IPS-20b (cell line): ENCODE measurements at regions not wholly inside any gene's neighbourhood (a gene's known extent, or its start where the extent isn't known, plus 50 kb on each side); places are given as distances from the start of the nearest gene placed in this dataset.

Source experiments
- H3K27ac ChIP-seq: one replicate; pipeline ENCODE4 v1.5.1; 2013; ENCODE audit warnings: low read length
- H3K27me3 ChIP-seq: 2 replicates; pipeline ENCODE4 v1.6.1; 2013; ENCODE audit warnings: mild to moderate bottlenecking, low read length, inconsistent platforms; ENCODE audit not compliant: insufficient read depth
- H3K36me3 ChIP-seq: 2 replicates; pipeline ENCODE4 v1.6.1; 2013; ENCODE audit warnings: low read depth, mild to moderate bottlenecking, inconsistent platforms, low read length, moderate library complexity; ENCODE audit not compliant: insufficient read depth
- H3K4me1 ChIP-seq: 2 replicates; pipeline ENCODE4 v1.6.1; 2013; ENCODE audit warnings: mild to moderate bottlenecking, control low read depth, inconsistent platforms, low read length, moderate library complexity; ENCODE audit not compliant: insufficient read depth
- H3K4me3 ChIP-seq: 2 replicates; pipeline ENCODE4 v1.5.1; 2013; ENCODE audit warnings: mild to moderate bottlenecking, low read length, inconsistent platforms
- H3K9ac ChIP-seq: 2 replicates; pipeline ENCODE4 v1.6.1; 2013; ENCODE audit warnings: low read depth, mild to moderate bottlenecking, inconsistent platforms, low read length, moderate library complexity
- H3K9me3 ChIP-seq: 2 replicates; pipeline ENCODE4 v1.6.1; 2013; ENCODE audit warnings: mild to moderate bottlenecking, low read depth, low read length, inconsistent platforms; ENCODE audit not compliant: insufficient read depth

DNA sequence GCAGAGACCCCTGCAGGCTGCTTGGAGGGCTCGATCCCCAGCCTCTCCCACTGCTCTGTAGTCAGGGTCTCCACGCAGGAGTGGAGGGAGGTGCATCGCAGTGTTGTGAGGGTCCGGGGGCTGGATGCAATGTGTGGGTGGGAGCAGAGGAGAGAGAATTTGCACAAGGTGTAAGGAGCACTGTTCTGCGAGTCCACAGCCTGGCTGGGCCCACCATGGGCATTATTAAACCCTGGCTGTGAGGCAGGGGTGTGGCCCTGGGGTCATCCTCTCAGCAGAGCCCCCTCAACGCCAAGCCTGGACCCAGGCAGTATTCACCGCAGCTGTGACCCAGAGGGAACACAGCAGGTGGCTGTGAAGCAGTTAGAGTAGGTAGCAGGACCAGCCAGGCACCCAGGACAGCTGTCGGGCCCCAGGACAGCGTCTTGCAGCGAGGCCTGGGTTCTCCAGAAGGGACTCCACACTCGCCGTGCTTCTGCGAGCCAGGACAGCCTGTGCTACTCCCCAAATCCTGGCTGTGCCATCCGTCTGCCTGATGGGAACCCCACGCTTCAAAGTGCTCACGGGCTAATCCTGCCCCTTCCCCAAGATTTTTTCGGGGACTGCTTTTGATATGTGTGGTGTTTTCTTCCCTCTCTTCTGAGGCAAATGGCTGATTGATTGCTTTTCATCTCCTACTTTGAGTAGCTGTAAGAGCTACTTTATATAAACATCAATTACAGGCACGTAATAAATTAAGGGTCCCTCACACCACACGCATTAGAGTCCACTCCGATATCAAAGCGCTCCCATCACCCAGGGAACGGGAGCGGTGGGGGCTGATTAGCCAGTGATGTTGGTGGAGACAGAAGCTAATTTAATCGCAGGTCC is 100.9 kb upstream of the GSE1 start:
- Histone ChIP-seq H3K27ac (no peak overlapping the region), H3K9ac (no peak overlapping the region), H3K36me3 (no peaks in the 10 kb centered on the region), H3K4me1 (peaks cover 9% of the 10 kb centered on the region), H3K9me3 (no peaks in the 10 kb centered on the region), H3K27me3 (no peaks in the 10 kb centered on the region), H3K4me3 (no peak overlapping the region)

DNA sequence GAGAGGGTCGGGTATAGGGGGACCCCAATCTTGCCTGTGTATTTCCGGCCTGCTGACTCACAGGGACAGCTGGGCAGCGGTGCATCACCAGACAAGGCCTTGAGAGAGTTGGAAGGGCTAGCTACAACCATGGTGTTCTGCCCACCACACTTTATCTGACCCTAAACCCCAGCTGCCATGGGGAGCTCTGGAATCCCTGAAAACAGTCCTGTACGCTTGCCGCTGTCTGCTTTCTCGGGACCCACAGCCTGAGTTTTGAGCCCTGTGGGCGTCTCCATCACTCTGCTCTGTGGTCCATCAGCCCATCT is 100.4 kb upstream of the GSE1 start:
- Histone ChIP-seq H3K4me3 (no peak overlapping the region), H3K9me3 (no peaks in the 10 kb centered on the region), H3K4me1 (peaks cover 9% of the 10 kb centered on the region), H3K9ac (no peak overlapping the region), H3K27ac (no peak overlapping the region), H3K36me3 (no peaks in the 10 kb centered on the region), H3K27me3 (no peaks in the 10 kb centered on the region)

- H3K4me3 ChIP-seq: no peak overlapping the region
- H3K27me3 ChIP-seq: no peaks in the 10 kb centered on the region
- H3K9me3 ChIP-seq: no peaks in the 10 kb centered on the region
- no peak overlapping the region for H3K27ac ChIP-seq
- peaks cover 9% of the 10 kb centered on the region for H3K4me1 ChIP-seq
- no peak overlapping the region for H3K9ac ChIP-seq
- no peaks in the 10 kb centered on the region for H3K36me3 ChIP-seq
These were observed 99.9 kb upstream of the GSE1 start for GRCh38 chr16:85513180-85513579.

DNA sequence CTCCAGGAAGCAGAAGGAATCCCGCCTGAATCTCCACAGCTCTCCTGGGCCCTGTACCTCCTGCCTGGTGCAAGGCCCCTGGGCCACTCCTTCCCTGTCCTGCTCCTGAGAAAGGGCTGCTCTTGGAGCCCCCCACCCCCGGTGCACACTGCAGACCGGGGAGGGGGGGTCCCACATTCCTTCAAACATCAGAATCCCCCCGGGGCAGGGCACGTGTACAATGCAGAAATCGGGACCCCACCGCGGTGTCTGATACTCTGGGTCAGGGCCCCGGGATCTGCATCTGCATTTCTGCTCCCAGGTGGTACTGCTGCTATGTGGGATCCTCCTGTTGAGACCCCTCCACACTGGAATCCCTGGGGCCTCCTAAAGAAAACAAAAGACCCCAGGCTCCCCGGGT is 99.5 kb upstream of the GSE1 start:
- peaks cover 9% of the 10 kb centered on the region for H3K4me1 ChIP-seq
- H3K27ac ChIP-seq: no peak overlapping the region
- H3K27me3 ChIP-seq: no peaks in the 10 kb centered on the region
- no peaks in the 10 kb centered on the region for H3K36me3 ChIP-seq
- no peak overlapping the region for H3K9ac ChIP-seq
- H3K9me3 ChIP-seq: no peaks in the 10 kb centered on the region
- H3K4me3 ChIP-seq: no peak overlapping the region

DNA sequence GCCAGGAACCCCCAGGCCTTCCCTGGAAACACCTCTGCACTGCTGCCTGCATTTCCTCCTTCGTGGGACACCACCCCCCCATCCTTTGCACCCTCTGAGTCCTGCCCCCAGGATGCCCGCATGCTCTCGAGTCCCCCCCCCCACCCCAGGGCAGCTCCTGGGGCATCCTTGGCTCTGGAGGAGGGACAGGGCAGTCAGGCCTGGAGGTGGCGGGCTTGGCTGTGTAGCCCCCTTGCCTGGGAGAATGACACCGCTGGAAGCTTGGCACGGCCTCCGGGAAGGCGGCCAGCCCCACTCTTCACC is 98.9 kb upstream of the GSE1 start:
- no peak overlapping the region for H3K27ac ChIP-seq
- no peak overlapping the region for H3K9ac ChIP-seq
- H3K36me3 ChIP-seq: no peaks in the 10 kb centered on the region

GRCh38 chr16:85514598-85515318 is 98.4 kb upstream of the GSE1 start:
- no peak overlapping the region for H3K27ac ChIP-seq
- peaks cover 9% of the 10 kb centered on the region for H3K4me1 ChIP-seq
- no peaks in the 10 kb centered on the region for H3K9me3 ChIP-seq
- H3K4me3 ChIP-seq: no peak overlapping the region
- no peaks in the 10 kb centered on the region for H3K27me3 ChIP-seq
- H3K9ac ChIP-seq: no peak overlapping the region
- H3K36me3 ChIP-seq: no peaks in the 10 kb centered on the region

More for the DNA sequence above, 98.9 kb upstream of the GSE1 start:
- Histone ChIP-seq H3K4me1 (peaks cover 9% of the 10 kb centered on the region), H3K4me3 (no peak overlapping the region), H3K9me3 (no peaks in the 10 kb centered on the region), H3K27me3 (no peaks in the 10 kb centered on the region)

GRCh38 chr16:85515319-85515745 is 97.8 kb upstream of the GSE1 start:
- no peaks in the 10 kb centered on the region for H3K36me3 ChIP-seq
- H3K4me3 ChIP-seq: no peak overlapping the region
- H3K9ac ChIP-seq: no peak overlapping the region
- no peaks in the 10 kb centered on the region for H3K27me3 ChIP-seq
- H3K4me1 ChIP-seq: peaks cover 9% of the 10 kb centered on the region
- H3K9me3 ChIP-seq: no peaks in the 10 kb centered on the region
- H3K27ac ChIP-seq: no peak overlapping the region

- Histone ChIP-seq H3K9ac (no peak overlapping the region), H3K27ac (no peak overlapping the region), H3K9me3 (no peaks in the 10 kb centered on the region), H3K4me3 (no peak overlapping the region), H3K27me3 (no peaks in the 10 kb centered on the region), H3K36me3 (no peaks in the 10 kb centered on the region), H3K4me1 (peaks cover 9% of the 10 kb centered on the region)
These were observed 97.2 kb upstream of the GSE1 start for GRCh38 chr16:85515830-85516397.

GRCh38 chr16:85517154-85517553 is 96.0 kb upstream of the GSE1 start:
- H3K27me3 ChIP-seq: no peaks in the 10 kb centered on the region
- H3K9ac ChIP-seq: no peak overlapping the region
- peaks cover 9% of the 10 kb centered on the region for H3K4me1 ChIP-seq
- H3K9me3 ChIP-seq: no peaks in the 10 kb centered on the region
- H3K27ac ChIP-seq: no peak overlapping the region
- no peaks in the 10 kb centered on the region for H3K36me3 ChIP-seq
- H3K4me3 ChIP-seq: no peak overlapping the region

- no peak overlapping the region for H3K9ac ChIP-seq
- no peak overlapping the region for H3K27ac ChIP-seq
- no peaks in the 10 kb centered on the region for H3K9me3 ChIP-seq
- H3K4me1 ChIP-seq: peaks cover 9% of the 10 kb centered on the region
- no peaks in the 10 kb centered on the region for H3K36me3 ChIP-seq
- no peaks in the 10 kb centered on the region for H3K27me3 ChIP-seq
- no peak overlapping the region for H3K4me3 ChIP-seq
These were observed 95.5 kb upstream of the GSE1 start for GRCh38 chr16:85517563-85518179.

DNA sequence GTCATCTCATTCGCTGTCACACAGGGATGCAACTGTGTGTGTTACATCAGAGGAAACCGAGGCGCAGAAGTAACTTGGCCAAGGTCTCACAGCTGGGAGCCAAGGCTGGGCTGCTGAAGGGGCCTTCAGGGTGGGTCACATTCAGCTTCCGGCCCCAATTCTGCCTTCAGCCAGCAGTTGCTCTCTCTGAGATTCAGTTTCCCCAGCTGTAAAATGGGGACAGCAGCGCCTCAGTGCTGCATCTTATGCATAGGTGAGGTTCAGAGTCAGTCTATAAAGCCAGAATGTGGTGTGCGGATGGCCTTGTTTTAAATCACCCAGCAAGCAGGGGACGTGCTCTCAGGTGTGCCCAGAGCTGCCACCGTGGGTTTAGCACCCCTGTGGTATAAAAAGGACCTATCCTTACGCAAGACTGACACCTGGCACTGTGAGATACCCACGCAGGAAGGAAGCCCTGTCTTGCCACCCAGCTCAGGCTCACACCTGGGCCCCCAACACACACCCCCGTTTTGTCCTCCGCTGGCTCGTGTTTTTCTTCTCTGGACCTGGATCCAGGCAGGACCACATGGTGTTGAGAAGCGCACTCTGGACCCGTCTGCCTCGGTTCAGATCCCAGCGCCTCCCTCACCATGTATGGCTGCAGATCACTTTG is 94.6 kb upstream of the GSE1 start:
- Histone ChIP-seq H3K36me3 (no peaks in the 10 kb centered on the region), H3K4me3 (no peak overlapping the region), H3K9me3 (no peaks in the 10 kb centered on the region), H3K4me1 (peaks cover 13% of the 10 kb centered on the region), H3K9ac (no peak overlapping the region), H3K27ac (no peak overlapping the region), H3K27me3 (no peaks in the 10 kb centered on the region)
